C4-2B (cell line): ENCODE measurements at regions not wholly inside any gene's neighbourhood (a gene's known extent, or its start where the extent isn't known, plus 50 kb on each side); places are given as distances from the start of the nearest gene placed in this dataset.

Experiments
- H3K27ac ChIP-seq: fragments of 450-650 bp; 2 replicates; pipeline ENCODE4 v1.5.1; 2017
- ZFX ChIP-seq: fragments of 450-650 bp; IDR thresholded peaks from 2 replicates; pipeline ENCODE4 v1.6.1; 2017
- TF ChIP-seq, protein P1 (sequence below): fragments of 450-650 bp; conservative IDR thresholded peaks from 2 replicates; pipeline ENCODE4 v1.5.1; 2017; ENCODE audit warnings: mild to moderate bottlenecking

- no peak overlapping the region for H3K27ac ChIP-seq
- no peak for TF ChIP-seq ZFX
- TF ChIP-seq, protein P1, sequence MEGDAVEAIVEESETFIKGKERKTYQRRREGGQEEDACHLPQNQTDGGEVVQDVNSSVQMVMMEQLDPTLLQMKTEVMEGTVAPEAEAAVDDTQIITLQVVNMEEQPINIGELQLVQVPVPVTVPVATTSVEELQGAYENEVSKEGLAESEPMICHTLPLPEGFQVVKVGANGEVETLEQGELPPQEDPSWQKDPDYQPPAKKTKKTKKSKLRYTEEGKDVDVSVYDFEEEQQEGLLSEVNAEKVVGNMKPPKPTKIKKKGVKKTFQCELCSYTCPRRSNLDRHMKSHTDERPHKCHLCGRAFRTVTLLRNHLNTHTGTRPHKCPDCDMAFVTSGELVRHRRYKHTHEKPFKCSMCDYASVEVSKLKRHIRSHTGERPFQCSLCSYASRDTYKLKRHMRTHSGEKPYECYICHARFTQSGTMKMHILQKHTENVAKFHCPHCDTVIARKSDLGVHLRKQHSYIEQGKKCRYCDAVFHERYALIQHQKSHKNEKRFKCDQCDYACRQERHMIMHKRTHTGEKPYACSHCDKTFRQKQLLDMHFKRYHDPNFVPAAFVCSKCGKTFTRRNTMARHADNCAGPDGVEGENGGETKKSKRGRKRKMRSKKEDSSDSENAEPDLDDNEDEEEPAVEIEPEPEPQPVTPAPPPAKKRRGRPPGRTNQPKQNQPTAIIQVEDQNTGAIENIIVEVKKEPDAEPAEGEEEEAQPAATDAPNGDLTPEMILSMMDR: no peak
Measured at GRCh38 chr2:126175222-126175621, 480.7 kb upstream of the GYPC start.

DNA sequence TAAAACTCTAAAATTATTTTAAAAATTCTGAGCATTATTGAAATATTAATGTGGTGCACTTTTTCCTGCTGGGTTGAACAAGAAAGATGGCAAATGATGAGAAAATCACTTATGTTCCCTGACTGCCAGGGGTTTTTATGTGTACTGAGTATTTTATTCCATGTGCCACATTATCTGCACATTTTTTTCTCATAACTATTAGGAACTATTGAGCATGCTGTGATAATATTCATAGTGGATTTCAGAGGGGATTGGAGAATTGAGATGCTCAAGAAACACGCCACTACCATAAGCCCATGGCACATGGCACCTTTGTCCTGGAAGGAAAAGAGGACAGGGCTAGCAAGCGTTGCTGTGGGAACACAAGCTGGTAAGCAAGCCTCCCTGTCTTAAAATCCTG, 478.5 kb upstream of the GYPC start:
- no peak overlapping the region for H3K27ac ChIP-seq
- TF ChIP-seq, protein P1: no peak
- no peak for TF ChIP-seq ZFX

GRCh38 chr2:126187668-126188067, 468.3 kb upstream of the GYPC start:
- H3K27ac ChIP-seq: no peak overlapping the region
- TF ChIP-seq, protein P1: no peak
- TF ChIP-seq ZFX: no peak

- H3K27ac ChIP-seq: no peak overlapping the region
- TF ChIP-seq, protein P1: no peak
Measured at GRCh38 chr2:126189527-126189926, 466.4 kb upstream of the GYPC start.

GRCh38 chr2:126200538-126200937, 455.4 kb upstream of the GYPC start:
- no peak for TF ChIP-seq ZFX
- TF ChIP-seq, protein P1: no peak
- no peak overlapping the region for H3K27ac ChIP-seq

DNA sequence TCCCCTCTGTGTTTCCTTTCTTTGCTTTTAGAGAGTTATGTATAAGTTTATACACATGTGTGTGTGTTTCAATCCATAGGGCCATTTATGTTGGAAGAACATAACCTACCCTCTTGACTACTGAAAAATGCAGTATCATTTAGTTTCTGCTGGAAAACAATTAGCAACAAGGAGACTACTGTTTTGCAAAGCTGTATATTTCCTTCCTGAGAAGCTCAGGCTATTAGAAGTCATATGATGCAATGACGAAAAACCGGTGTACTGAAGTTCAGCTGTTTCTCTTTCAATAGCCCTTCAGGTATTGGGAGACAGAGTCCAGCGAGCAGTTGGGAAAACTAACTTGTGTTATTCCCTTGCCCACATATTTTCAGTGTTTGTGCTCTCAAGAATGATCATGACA, 447.7 kb upstream of the GYPC start:
- TF ChIP-seq, protein P1: no peak
- no peak for TF ChIP-seq ZFX
- no peak overlapping the region for H3K27ac ChIP-seq

DNA sequence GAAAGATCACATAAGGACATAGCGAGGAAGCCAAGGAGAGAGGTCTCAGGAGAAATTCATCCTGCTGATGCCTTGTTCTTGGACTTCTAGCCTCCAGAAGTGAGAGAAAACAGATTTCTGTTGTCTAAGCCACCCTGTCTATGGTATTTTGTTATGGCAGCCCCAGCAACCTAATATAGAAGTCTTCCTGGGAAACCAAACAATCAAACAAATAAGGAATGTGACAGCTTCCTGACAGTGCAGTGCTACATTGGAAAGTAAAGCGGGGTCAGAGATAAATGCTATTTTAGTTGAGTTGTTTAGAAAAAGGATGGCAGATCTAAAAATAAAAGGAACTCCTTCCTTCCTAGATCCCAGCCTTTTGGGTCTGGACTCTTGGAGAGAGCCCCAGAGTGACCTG, 443.2 kb upstream of the GYPC start:
- TF ChIP-seq, protein P1: no peak
- TF ChIP-seq ZFX: no peak
- no peak overlapping the region for H3K27ac ChIP-seq

- TF ChIP-seq, protein P1: no peak
- no peak for TF ChIP-seq ZFX
- H3K27ac ChIP-seq: no peak overlapping the region
Measured at GRCh38 chr2:126219081-126219480, 436.9 kb upstream of the GYPC start.
